ENCODE measurements at regions not wholly inside any gene's neighbourhood (a gene's known extent, or its start where the extent isn't known, plus 50 kb on each side); places are given as distances from the start of the nearest gene placed in this dataset.
"Not testable (repeated sequence)": the region's sequence is repeated elsewhere in the genome, so short reads cannot be mapped to it uniquely, and the experiment has no call there.

DNA sequence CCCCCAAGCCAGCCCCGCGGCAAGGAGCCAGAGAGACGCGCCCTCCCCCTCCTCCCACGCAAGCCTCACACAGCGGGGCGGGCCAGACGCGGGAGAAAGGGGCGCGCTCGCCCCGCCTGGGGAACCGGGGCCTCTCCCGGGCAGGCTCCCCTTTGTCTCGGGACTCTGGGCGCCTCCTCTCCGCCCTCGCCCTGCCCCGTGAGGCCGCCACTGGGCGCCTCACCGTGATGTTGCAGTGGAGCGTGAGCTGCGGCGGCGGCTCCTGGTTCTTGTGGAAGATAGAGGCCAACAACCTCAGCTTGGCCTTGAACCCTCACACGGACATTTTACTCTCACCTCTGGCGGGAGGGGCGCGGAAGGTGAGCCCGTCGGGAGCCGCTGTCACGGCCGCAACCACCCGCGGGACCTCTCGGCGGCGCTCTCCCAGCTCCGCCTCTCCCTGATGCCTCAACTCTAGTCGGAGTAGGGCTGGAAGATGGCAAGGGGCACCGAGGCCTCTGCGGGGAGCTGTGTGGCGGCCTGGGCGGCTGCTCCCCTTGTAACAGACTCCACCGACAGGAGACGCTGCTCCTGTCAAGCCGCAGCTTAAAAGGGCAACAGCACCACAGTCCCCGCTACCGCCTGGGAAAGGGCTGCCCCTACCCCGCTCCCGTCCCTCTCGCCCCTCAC lies 179.2 kb upstream of the ZSCAN2 start:
- DNase-seq (ENCODE audit: low read depth in 2 of 2) = not testable (repeated sequence)

DNA sequence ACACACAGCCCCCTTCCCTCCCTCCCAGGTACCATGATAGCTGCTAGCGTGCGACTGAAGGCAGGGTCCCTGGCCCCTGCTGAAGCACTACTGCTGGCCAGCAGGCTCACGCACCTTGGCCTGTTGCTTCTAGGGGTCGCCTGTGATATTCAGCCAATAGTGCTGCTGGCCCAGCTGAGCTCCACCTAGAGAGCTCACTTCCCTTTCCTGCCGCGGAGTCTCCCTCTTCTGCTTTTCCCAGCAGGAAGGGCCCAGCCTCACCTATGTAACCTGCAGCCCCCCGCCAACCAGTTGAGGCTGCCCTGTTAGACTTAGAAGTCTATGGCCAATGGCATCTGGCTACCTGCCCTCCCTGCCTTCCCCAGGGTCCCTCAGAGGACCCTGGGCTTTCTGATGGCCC lies 175.5 kb upstream of the ZSCAN2 start:
- not testable (repeated sequence) for DNase-seq (ENCODE audit: low read depth in 2 of 2)

DNA sequence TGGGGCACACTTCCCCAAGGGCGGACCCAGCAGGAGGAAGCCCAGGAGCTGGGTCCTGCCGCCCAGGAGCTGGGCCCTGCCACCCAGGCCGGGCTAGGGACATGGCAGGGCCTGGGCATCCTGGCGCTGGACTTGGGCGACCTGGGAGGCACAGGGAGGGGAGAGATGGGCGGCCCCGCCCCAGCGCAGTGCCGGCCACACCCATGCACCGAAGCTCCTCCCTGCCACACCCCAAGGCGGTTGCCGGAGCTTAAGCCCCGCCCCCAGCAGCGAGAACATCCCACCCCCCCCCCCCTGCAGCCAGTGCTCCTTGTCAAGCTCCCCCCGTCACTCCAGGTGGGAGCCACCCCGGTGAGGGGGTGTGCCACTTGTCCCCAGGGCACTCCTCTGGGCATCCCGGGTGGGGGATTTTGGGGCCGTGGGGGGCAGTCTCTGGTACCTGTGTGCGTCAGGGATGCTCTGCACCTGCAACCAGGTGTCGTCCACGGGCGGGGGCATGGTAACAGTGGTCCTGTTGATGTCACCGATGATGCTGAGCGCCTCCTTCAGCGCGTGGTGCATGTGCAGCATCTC lies 127.4 kb upstream of the ZSCAN2 start:
- DNase-seq (ENCODE audit: low read depth in 2 of 2) = not testable (repeated sequence)

- DNase-seq (ENCODE audit: low read depth in 2 of 2) = not testable (repeated sequence)
These were observed 124.3 kb upstream of the ZSCAN2 start for GRCh38 chr15:84476364-84477033.

DNA sequence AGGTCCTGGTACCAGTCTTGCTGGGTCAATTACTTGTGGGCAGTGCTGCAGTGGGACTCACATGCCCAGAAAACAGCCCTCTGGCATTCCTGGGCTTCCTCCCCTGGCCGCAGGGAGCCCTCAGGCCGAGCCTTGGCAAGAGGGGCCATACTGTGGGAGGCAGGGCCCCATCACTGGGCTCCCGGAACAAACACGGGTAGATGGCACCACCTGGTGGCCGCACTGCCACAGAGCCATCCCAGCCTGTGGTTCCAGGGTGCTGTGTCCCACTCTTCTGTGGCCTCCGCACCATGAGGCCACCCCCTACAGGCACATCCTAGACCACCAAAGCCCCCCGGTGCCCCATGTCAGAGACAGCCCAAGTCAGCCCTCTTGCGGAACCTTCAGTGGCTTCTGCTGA lies 123.3 kb upstream of the ZSCAN2 start:
- not testable (repeated sequence) for DNase-seq (ENCODE audit: low read depth in 2 of 2)

GRCh38 chr15:84480174-84480681 lies 120.6 kb upstream of the ZSCAN2 start:
- DNase-seq (ENCODE audit: low read depth in 2 of 2) = not testable (repeated sequence)

DNA sequence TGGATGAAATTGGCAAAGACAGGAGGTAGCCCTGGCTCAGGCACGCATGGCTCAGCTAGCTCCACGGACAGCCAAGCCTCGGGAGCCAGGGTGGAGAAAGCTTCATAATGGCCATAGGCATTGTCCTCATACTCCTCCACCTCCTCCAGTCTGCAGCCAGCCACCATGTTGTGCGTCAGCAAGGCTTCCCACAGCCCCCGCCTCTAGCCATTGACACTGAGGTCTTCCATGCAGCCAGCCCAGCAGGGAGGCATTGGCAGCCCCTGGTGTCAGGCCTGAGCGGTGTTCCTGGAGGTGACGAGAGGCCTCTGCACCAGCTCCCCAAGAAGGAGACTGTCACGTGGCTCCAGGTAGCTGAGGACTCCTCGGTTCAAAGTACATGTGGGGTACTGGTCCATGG lies 117.0 kb upstream of the ZSCAN2 start:
- DNase-seq (ENCODE audit: low read depth in 2 of 2) = not testable (repeated sequence)

GRCh38 chr15:84500165-84500889 lies 100.5 kb upstream of the ZSCAN2 start:
- DNase-seq (ENCODE audit: low read depth in 2 of 2) = peak; percentile 2 to 5

DNA sequence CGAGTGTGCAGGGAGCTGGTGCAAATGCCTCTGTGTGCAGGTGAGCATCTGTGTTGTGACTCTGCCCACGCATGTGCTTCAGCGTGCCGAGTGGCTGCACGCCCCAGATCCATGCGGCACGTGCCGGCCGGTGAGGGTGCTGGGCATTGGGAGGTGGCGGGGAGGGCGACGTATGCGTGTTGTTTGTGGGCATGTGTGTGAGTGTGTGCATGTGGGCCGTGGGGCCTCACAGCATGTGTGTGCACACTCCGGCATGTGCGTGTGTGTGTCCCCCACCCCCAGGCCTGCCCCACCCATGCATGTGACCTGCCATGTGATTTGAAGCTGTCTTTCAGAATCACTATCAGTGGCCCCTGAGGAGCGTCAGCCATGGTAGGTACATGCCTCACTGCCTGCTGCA lies 97.7 kb upstream of the ZSCAN2 start:
- DNase-seq (ENCODE audit: low read depth in 2 of 2) = not testable (repeated sequence)

GRCh38 chr15:84505552-84505951 lies 95.3 kb upstream of the ZSCAN2 start:
- DNase-seq (ENCODE audit: low read depth in 2 of 2) = not testable (repeated sequence)

DNA sequence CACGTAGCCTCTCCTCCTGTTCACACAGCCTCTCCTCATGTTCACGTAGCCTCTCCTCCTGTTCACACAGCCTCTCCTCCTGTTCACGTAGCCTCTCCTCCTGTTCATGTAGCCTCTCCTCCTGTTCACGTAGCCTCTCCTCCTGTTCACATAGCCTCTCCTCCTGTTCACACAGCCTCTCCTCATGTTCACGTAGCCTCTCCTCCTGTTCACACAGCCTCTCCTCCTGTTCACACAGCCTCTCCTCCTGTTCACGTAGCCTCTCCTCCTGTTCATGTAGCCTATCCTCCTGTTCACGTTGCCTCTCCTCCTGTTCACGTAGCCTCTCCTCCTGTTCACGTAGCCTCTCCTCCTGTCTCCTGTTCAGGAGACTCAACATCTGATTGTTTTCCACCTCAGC lies 88.5 kb upstream of the ZSCAN2 start:
- not testable (repeated sequence) for DNase-seq (ENCODE audit: low read depth in 2 of 2)

GRCh38 chr15:84516773-84517172 lies 84.0 kb upstream of the ZSCAN2 start:
- not testable (repeated sequence) for DNase-seq (ENCODE audit: low read depth in 2 of 2)

DNA sequence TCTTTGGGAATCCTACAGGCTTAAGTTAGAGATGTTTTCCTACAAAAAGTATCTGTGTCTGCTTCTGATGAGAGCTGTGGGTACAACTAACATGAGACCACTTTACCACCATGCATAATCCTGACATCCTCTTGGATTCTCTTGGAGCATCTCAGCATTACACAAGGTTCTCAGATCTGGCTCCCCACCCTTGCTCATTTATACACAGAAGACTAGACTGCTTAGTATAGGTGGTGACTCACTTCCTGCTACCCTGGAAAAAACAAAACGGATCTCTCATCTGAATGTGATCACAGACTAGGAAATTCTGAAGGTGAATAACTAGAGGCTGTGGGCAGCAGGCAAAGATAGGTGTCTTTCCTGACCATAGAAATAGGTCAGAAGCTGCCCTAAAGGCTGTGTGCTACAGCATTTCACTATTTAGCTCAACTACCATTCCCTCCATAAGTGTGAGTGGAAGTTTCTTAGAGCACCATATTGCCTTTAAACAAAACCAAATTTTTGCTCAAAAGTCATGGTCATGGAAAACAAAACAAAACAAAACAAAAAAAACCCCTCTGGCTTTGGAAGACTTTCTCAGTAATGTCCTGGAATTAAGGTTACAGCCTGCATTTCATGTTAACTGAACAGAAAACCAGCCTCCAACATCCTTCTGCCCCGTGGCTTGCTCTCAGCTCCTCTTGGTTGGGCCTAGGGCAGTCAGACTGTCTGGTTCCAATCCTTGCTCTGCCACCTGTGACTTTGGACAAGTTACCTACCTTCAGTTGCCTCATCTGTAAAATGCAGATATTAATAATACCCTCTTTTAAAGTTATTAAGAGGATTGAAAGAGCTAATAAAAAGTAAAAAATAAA lies 75.1 kb upstream of the ZSCAN2 start:
- not testable (repeated sequence) for DNase-seq (ENCODE audit: low read depth in 2 of 2)

GRCh38 chr15:84530751-84531150 lies 70.1 kb upstream of the ZSCAN2 start:
- DNase-seq (ENCODE audit: low read depth in 2 of 2) = not testable (repeated sequence)

GRCh38 chr15:84531223-84531622 lies 69.6 kb upstream of the ZSCAN2 start:
- not testable (repeated sequence) for DNase-seq (ENCODE audit: low read depth in 2 of 2)

- not testable (repeated sequence) for DNase-seq (ENCODE audit: low read depth in 2 of 2)
These were observed 69.0 kb upstream of the ZSCAN2 start for GRCh38 chr15:84531709-84532367.

GRCh38 chr15:84533705-84534104 lies 67.1 kb upstream of the ZSCAN2 start:
- DNase-seq (ENCODE audit: low read depth in 2 of 2) = not testable (repeated sequence)

DNA sequence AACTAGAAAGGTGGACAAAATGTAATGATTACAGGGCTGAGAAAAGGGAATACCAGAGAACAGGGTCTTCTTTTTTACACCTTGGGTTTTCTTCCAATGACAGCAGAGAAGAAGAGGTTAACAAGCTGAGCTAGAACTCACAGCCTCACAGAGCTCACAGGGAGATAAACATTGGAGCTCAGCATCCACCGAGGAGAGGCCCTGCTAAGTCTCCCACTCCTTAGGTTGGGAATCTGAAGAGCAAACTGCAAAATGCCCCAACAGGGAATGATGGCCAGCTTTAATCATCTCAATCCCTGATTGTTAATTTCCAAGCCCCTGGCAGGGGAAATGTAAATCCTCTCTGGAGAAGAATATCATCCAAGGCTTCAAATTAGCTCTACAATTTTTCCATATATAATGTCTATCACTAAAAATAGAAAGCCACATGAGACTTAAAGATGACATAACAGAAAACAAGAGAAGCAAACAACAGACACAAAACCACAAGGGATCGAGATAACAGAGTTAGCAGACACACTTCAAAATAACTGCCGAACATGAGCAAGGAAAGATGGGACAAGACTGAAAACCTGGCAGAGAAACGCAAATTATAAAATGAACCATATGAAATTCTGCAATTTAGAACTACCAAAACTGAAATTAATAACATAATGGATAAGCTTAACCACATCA lies 66.1 kb upstream of the ZSCAN2 start:
- not testable (repeated sequence) for DNase-seq (ENCODE audit: low read depth in 2 of 2)

DNA sequence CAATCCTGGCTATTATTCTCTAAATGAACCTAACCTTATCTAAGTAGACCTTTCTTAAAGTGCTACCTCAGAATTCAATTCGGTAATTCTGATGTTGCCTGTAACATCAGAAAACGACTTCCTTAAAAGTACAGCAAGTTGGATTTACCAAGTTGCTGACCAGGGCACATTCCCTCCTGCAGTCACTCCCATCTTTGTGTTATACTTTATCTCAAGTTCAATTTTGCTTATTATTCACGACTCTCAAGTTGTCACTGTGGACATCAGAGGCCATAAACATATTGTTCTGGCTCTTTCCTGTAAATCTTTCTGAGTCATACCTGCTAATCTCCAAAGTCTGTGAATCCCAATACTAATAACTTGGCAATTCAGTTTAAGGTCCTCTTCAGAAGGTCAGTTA lies 64.6 kb upstream of the ZSCAN2 start:
- DNase-seq (ENCODE audit: low read depth in 2 of 2) = not testable (repeated sequence)

GRCh38 chr15:84544586-84544985 lies 56.2 kb upstream of the ZSCAN2 start:
- not testable (repeated sequence) for DNase-seq (ENCODE audit: low read depth in 2 of 2)

Data from stimulated activated CD8-positive, alpha-beta memory T cell treated with anti-CD3 and anti-CD28 coated beads, Interleukin-7, amount 100 ng/mL, for 1 hour (primary cell).